GM23248 (cell line): ENCODE measurements at regions not wholly inside any gene's neighbourhood (a gene's known extent, or its start where the extent isn't known, plus 50 kb on each side); places are given as distances from the start of the nearest gene placed in this dataset.

Experiments
- EZH2 ChIP-seq: fragments of 200-600 bp; sonication (generic); IDR thresholded peaks from 2 replicates; pipeline ENCODE4 v1.6.1; 2018; ENCODE audit warnings: antibody characterized with exemption, mild to moderate bottlenecking; ENCODE audit not compliant: insufficient read depth, poor library complexity, severe bottlenecking
- EZH2phosphoT487 ChIP-seq: fragments of 200-600 bp; sonication (generic); IDR thresholded peaks from 2 replicates; pipeline ENCODE4 v1.6.1; 2018; ENCODE audit warnings: antibody characterized with exemption, moderate library complexity, mild to moderate bottlenecking, low read depth; ENCODE audit not compliant: insufficient read depth

DNA sequence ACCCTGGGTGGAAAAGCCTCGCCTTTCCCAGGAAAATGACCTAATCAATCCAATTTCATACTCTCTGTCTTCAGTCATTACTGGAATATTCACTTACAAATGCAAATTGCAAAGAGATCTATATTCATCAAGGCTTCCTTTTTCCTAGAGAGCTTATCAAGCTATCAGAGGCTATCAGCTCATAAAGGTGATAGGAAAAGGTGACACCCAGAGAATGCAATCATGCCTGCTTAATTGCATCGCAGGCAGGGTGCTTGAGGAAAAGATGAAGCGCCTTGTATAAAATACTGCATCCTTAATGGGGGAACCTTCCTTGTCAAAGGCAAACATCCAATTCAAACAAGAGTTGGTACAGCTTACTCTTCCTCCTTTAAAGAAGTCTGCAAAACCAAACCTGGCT lies 59.7 kb downstream of the SHANK2 start:
- TF ChIP-seq EZH2 (no peak), EZH2phosphoT487 (no peak)
